GM12892 (cell line): ENCODE measurements at regions not wholly inside any gene's neighbourhood (a gene's known extent, or its start where the extent isn't known, plus 50 kb on each side); places are given as distances from the start of the nearest gene placed in this dataset.

ENCODE experiments used
- POLR2A ChIP-seq: IDR thresholded peaks from 2 replicates; pipeline ENCODE4 v1.6.1; 2011; ENCODE audit warnings: low read depth, low read length, control low read depth
- POLR2AphosphoS5 ChIP-seq: IDR thresholded peaks from 2 replicates; pipeline ENCODE4 v1.6.1; 2011; ENCODE audit warnings: low read depth, low read length, control low read depth
- TAF1 ChIP-seq: IDR thresholded peaks from 2 replicates; pipeline ENCODE4 v1.6.1; 2011; ENCODE audit warnings: low read depth, mild to moderate bottlenecking, control low read depth, low read length, borderline replicate concordance

DNA sequence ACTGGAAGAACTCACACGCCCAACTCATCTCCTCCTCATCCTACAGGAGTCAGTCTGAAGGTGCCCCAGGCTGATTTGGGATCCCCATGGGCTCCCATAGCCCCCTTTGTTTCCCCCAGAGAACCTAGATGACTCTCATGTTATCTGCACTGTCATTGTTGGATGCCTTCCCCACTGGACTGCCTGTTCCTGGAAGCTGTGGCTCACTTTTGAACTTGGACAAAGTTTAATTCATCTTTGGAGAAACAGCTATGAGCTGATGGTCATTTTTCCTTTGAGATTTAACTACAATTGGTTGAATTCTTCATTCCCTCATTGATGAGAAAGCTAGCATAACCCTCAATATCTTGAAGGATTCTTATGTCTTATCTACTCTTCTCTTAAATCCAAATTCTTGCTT lies 186.6 kb downstream of the SALL1 start:
- no peak for TF ChIP-seq POLR2A
- TF ChIP-seq TAF1, result no peak
- TF ChIP-seq POLR2AphosphoS5, result no peak
